HG02870 (cell line): ENCODE measurements at regions not wholly inside any gene's neighbourhood (a gene's known extent, or its start where the extent isn't known, plus 50 kb on each side); places are given as distances from the start of the nearest gene placed in this dataset.

Experiments used
- ATAC-seq: cut with Tn5 transposase; IDR thresholded peaks from one replicate; pipeline ENCODE4 v1.9.1; 2021; ENCODE audit warnings: mild to moderate bottlenecking, moderate library complexity; ENCODE audit not compliant: unreplicated experiment

- no peak for ATAC-seq
Observed at GRCh38 chr11:11789735-11790369, 51.9 kb upstream of the USP47 start.

GRCh38 chr11:11788063-11788710 is 53.6 kb upstream of the USP47 start:
- ATAC-seq, result no peak

- peak; percentile 67 for ATAC-seq
Observed at GRCh38 chr11:11787305-11788062, 54.3 kb upstream of the USP47 start.

- ATAC-seq, result no peak
Observed at GRCh38 chr11:11786771-11787170, 55.0 kb upstream of the USP47 start.

- no peak for ATAC-seq
Observed at GRCh38 chr11:11786234-11786633, 55.5 kb upstream of the USP47 start.

- ATAC-seq, result no peak
Observed at GRCh38 chr11:11782532-11783110, 59.2 kb upstream of the USP47 start.

GRCh38 chr11:11780858-11781257 is 60.9 kb upstream of the USP47 start:
- ATAC-seq, result no peak

GRCh38 chr11:11779975-11780374 is 61.8 kb upstream of the USP47 start:
- ATAC-seq, result no peak

GRCh38 chr11:11777897-11778296 is 63.9 kb upstream of the USP47 start:
- ATAC-seq, result no peak

- ATAC-seq, result no peak
Observed at GRCh38 chr11:11776714-11777113, 65.1 kb upstream of the USP47 start.

GRCh38 chr11:11774928-11775327 is 66.8 kb upstream of the USP47 start:
- no peak for ATAC-seq

- no peak for ATAC-seq
Observed at GRCh38 chr11:11772865-11773515, 68.8 kb upstream of the USP47 start.

GRCh38 chr11:11770921-11771486 is 70.8 kb upstream of the USP47 start:
- no peak for ATAC-seq

GRCh38 chr11:11770296-11770695 is 71.5 kb upstream of the USP47 start:
- no peak for ATAC-seq

GRCh38 chr11:11769782-11770181 is 72.0 kb upstream of the USP47 start:
- ATAC-seq, result no peak

- ATAC-seq, result no peak
Observed at GRCh38 chr11:11769362-11769761, 72.4 kb upstream of the USP47 start.

- ATAC-seq, result no peak
Observed at GRCh38 chr11:11764423-11764803, 77.4 kb upstream of the USP47 start.

GRCh38 chr11:11763796-11764422 is 77.9 kb upstream of the USP47 start:
- no peak for ATAC-seq

GRCh38 chr11:11760838-11761237 is 80.9 kb upstream of the USP47 start:
- ATAC-seq, result no peak

GRCh38 chr11:11758603-11759196 is 83.1 kb upstream of the USP47 start:
- ATAC-seq, result no peak
